HepG2 (cell line): ENCODE measurements at regions not wholly inside any gene's neighbourhood (a gene's known extent, or its start where the extent isn't known, plus 50 kb on each side); places are given as distances from the start of the nearest gene placed in this dataset.

ENCODE experiments used
- ATAC-seq: fragments of 200-7000 bp; cut with Tn5 transposase; 3 replicates; pipeline ENCODE4 v1.9.1; 2020; ENCODE audit warnings: mild to moderate bottlenecking, moderate library complexity
- BruUV-seq: library from RNA; stranded (reverse); fragments of 400-500 nt; replicated peaks from 2 replicates; lab custom pipeline; 2021; lab: Mats Ljungman, UMichigan
- CTCF ChIA-PET: fragments of 300-600 bp; formaldehyde crosslinking; extraction: SDS; loops from one replicate; lab custom pipeline; 2021; ENCODE audit warnings: low total read pairs, inconsistent platforms, low intra/inter-chr PET ratio; lab: Yijun Ruan, JAX
- POLR2A ChIA-PET: fragments of 350-600 bp; sonication (Branson Sonifier 250); formaldehyde crosslinking; loops from one replicate; lab custom pipeline; 2020; ENCODE audit warnings: antibody characterized with exemption, inconsistent platforms; lab: Yijun Ruan, JAX
- DNase-seq: peaks from one replicate; pipeline ENCODE4 v3.0.0-alpha.2; 2015; ENCODE audit warnings: low spot score
- FAIRE-seq: peaks from 3 replicates; lab custom pipeline; 2011; peaks lifted over from hg19 to GRCh38; lab: Jason Lieb, UNC
- H2AFZ ChIP-seq: one replicate; pipeline ENCODE4 v1.6.1; 2011; ENCODE audit warnings: low read length, inconsistent platforms
- H3K27ac ChIP-seq: fragments of 300-600 bp; 3 replicates; pipeline ENCODE4 v1.8.0; 2011; ENCODE audit warnings: mixed run types, mild to moderate bottlenecking, mixed read lengths, low read length, inconsistent platforms; ENCODE audit not compliant: insufficient read depth; ENCODE audit errors: extremely low read length
- H3K27me3 ChIP-seq, 2 experiments: fragments of 200-600 bp in 1 of 2; 2 replicates in 1 of 2; 3 replicates in 1 of 2; pipeline versions ENCODE4 v1.6.0 to v1.8.0; 2011; ENCODE audit warnings: low read length in 2 of 2, mild to moderate bottlenecking in 2 of 2, moderate library complexity in 2 of 2, inconsistent platforms in 1 of 2; ENCODE audit not compliant: insufficient read depth in 2 of 2, control insufficient read depth in 1 of 2
- H3K36me3 ChIP-seq, 2 experiments: fragments of 200-600 bp in 1 of 2; replicated peaks in 1 of 2; 2 replicates in 1 of 2; 3 replicates in 1 of 2; pipeline versions ENCODE4 v1.5.1 to v1.8.0; 2011; ENCODE audit warnings: low read length in 2 of 2, inconsistent platforms in 1 of 2; ENCODE audit not compliant: insufficient read depth in 2 of 2, control insufficient read depth in 1 of 2
- H3K4me1 ChIP-seq: 2 replicates; pipeline ENCODE4 v1.5.1; 2012; ENCODE audit warnings: low read length, inconsistent platforms; ENCODE audit not compliant: insufficient read depth
- H3K4me2 ChIP-seq: 2 replicates; pipeline ENCODE4 v1.6.0; 2011; ENCODE audit warnings: low read depth, low read length, inconsistent platforms
- H3K4me3 ChIP-seq, 3 experiments: fragments of 200-600 bp in 1 of 3; sonication (generic), shearing (Covaris generic) in 1 of 3; replicated peaks in 1 of 3; 2 replicates each; pipeline ENCODE4 v1.5.1; 2011 to 2016; ENCODE audit warnings: low read length in 3 of 3, inconsistent platforms in 2 of 3, low read depth in 2 of 3, mild to moderate bottlenecking in 2 of 3, control low read depth in 1 of 3, mixed read lengths in 1 of 3; ENCODE audit not compliant: insufficient read depth in 1 of 3
- H3K79me2 ChIP-seq: one replicate; pipeline ENCODE4 v1.6.1; 2011; ENCODE audit warnings: low read length, inconsistent platforms; ENCODE audit not compliant: insufficient read depth
- H3K9ac ChIP-seq: 2 replicates; pipeline ENCODE4 v1.6.0; 2011; ENCODE audit warnings: mild to moderate bottlenecking, low read depth, low read length, inconsistent platforms; ENCODE audit not compliant: insufficient read depth
- H3K9me3 ChIP-seq: 2 replicates; pipeline ENCODE4 v1.5.1; 2012; ENCODE audit warnings: mild to moderate bottlenecking, low read length
- H4K20me1 ChIP-seq: 2 replicates; pipeline ENCODE4 v1.6.0; 2011; ENCODE audit warnings: inconsistent platforms, mild to moderate bottlenecking, low read length, moderate library complexity; ENCODE audit not compliant: insufficient read depth
- ARNT ChIP-seq: fragments of 450-650 bp; IDR thresholded peaks from 2 replicates; pipeline ENCODE4 v1.6.1; 2017
- ARNT2 ChIP-seq: sonication (generic); formaldehyde crosslinking; IDR thresholded peaks from 2 replicates; pipeline ENCODE4 v1.8.0; 2022; ENCODE audit warnings: mild to moderate bottlenecking, low read depth, missing genetic modification reagents, moderate library complexity
- CBX2 ChIP-seq, 2 experiments: fragments of 200-600 bp in 1 of 2; sonication (generic); formaldehyde crosslinking in 1 of 2; IDR thresholded peaks; 2 replicates each; pipeline versions ENCODE4 v1.7.0 to v1.8.1; 2018 to 2022; ENCODE audit warnings: low read depth in 2 of 2, low read length in 1 of 2, mild to moderate bottlenecking in 1 of 2, missing genetic modification reagents in 1 of 2
- GATAD2A ChIP-seq: IDR thresholded peaks from 2 replicates; pipeline ENCODE4 v1.6.1; 2016
- MTF2 ChIP-seq: sonication (generic); formaldehyde crosslinking; IDR thresholded peaks from 2 replicates; pipeline ENCODE4 v1.5.0; 2020; ENCODE audit warnings: missing genetic modification reagents, borderline replicate concordance
- NFE2 ChIP-seq: sonication (generic); formaldehyde crosslinking; IDR thresholded peaks from 2 replicates; pipeline ENCODE4 v1.4.0; 2020; ENCODE audit warnings: missing genetic modification reagents
- NFE2L2 ChIP-seq: fragments of 150-350 bp; IDR thresholded peaks from 2 replicates; pipeline ENCODE4 v1.6.1; 2014; ENCODE audit warnings: low read length
- ZNF143 ChIP-seq: sonication (generic); formaldehyde crosslinking; IDR thresholded peaks from 2 replicates; pipeline ENCODE4 v1.4.0; 2020; ENCODE audit warnings: missing genetic modification reagents
- ZNF34 ChIP-seq: sonication (generic); formaldehyde crosslinking; IDR thresholded peaks from 2 replicates; pipeline ENCODE4 v1.4.0; 2020; ENCODE audit warnings: mild to moderate bottlenecking, missing genetic modification reagents, borderline replicate concordance
- ZNF713 ChIP-seq: sonication (generic); formaldehyde crosslinking; IDR thresholded peaks from 2 replicates; pipeline ENCODE4 v1.4.0; 2020; ENCODE audit warnings: mild to moderate bottlenecking, missing genetic modification reagents
- WGBS: methylation state at CpG from one replicate; pipeline ENCODE4 v1.1.6; 2017; ENCODE audit warnings: low lambda C conversion rate; 5-methylcytosine and 5-hydroxymethylcytosine counted together
- in situ Hi-C: cut with HindIII; loops from 2 replicates; pipeline ENCODE4 v1.10.0; 2017; ENCODE audit warnings: low pct_unique_long_range_greater_than_20kb; ENCODE audit not compliant: extremely low pct_ligation_motif_present
- intact Hi-C: fragments of 100-400 bp; cut with micrococcal nuclease; formaldehyde crosslinking; loops from one replicate; pipeline ENCODE4 v1.10.0; 2022; ENCODE audit not compliant: unreplicated experiment
- TF ChIP-seq, protein P1 (sequence below): sonication (generic); formaldehyde crosslinking; IDR thresholded peaks from 2 replicates; pipeline ENCODE4 v1.4.0; 2020; ENCODE audit warnings: missing genetic modification reagents, borderline replicate concordance

- DNase-seq = no peak
- Histone ChIP-seq H3K4me3 (no peak overlapping the region), H3K4me2 (no peak overlapping the region), H3K27me3 (no peaks in the 10 kb centered on the region), H3K9me3 (peaks cover 76% of the 10 kb centered on the region), H3K27ac (no peak overlapping the region), H3K36me3 (no peaks in the 10 kb centered on the region), H3K4me1 (no peaks in the 10 kb centered on the region), H2AFZ (no peak overlapping the region), H3K9ac (no peak overlapping the region), H3K79me2 (no peaks in the 10 kb centered on the region), H4K20me1 (no peaks in the 10 kb centered on the region)
- CTCF ChIA-PET = no interaction called here
- FAIRE-seq = no peak
- BruUV-seq = no TSS peak
- intact Hi-C loops = no loop called here
- TF ChIP-seq MTF2 (CRISPR knock-in tag) = no peak
- no peak for TF ChIP-seq CBX2 (IDR thresholded peaks at IDR 0.05; ENCODE audit: low read depth, low read length)
- TF ChIP-seq CBX2 (CRISPR knock-in tag; IDR thresholded peaks at IDR 0.05; ENCODE audit: low read depth) = no peak
- no peak for TF ChIP-seq GATAD2A (CRISPR knock-in tag)
- POLR2A ChIA-PET = no interaction called here
- ATAC-seq = no peak
- in situ Hi-C loops = no loop called here
Observed at GRCh38 chr11:91967026-91967690, 257.5 kb upstream of the FAT3 start.

- no peaks in the 10 kb centered on the region for H3K27me3 ChIP-seq
- WGBS = 0% methylated on average over 1 of the region's 1 CpG
- H2AFZ ChIP-seq = no peak overlapping the region
- no peaks in the 10 kb centered on the region for H4K20me1 ChIP-seq
- no peak overlapping the region for H3K4me2 ChIP-seq
- no peak overlapping the region for H3K9ac ChIP-seq
- peaks cover 76% of the 10 kb centered on the region for H3K9me3 ChIP-seq
- DNase-seq (no peak), FAIRE-seq (no peak), ATAC-seq (no peak)
- no peaks in the 10 kb centered on the region for H3K4me1 ChIP-seq
- POLR2A ChIA-PET = no interaction called here
- no peaks in the 10 kb centered on the region for H3K36me3 ChIP-seq
- in situ Hi-C loops = no loop called here
- TF ChIP-seq ZNF34 (CRISPR knock-in tag) = no peak
- TF ChIP-seq NFE2 (CRISPR knock-in tag) = no peak
- TF ChIP-seq ARNT = no peak
- no peak for TF ChIP-seq ZNF713 (CRISPR knock-in tag)
- no peak for TF ChIP-seq ARNT2 (CRISPR knock-in tag)
- no peak for TF ChIP-seq ZNF143 (CRISPR knock-in tag)
- TF ChIP-seq NFE2L2 = no peak
- TF ChIP-seq, protein P1, sequence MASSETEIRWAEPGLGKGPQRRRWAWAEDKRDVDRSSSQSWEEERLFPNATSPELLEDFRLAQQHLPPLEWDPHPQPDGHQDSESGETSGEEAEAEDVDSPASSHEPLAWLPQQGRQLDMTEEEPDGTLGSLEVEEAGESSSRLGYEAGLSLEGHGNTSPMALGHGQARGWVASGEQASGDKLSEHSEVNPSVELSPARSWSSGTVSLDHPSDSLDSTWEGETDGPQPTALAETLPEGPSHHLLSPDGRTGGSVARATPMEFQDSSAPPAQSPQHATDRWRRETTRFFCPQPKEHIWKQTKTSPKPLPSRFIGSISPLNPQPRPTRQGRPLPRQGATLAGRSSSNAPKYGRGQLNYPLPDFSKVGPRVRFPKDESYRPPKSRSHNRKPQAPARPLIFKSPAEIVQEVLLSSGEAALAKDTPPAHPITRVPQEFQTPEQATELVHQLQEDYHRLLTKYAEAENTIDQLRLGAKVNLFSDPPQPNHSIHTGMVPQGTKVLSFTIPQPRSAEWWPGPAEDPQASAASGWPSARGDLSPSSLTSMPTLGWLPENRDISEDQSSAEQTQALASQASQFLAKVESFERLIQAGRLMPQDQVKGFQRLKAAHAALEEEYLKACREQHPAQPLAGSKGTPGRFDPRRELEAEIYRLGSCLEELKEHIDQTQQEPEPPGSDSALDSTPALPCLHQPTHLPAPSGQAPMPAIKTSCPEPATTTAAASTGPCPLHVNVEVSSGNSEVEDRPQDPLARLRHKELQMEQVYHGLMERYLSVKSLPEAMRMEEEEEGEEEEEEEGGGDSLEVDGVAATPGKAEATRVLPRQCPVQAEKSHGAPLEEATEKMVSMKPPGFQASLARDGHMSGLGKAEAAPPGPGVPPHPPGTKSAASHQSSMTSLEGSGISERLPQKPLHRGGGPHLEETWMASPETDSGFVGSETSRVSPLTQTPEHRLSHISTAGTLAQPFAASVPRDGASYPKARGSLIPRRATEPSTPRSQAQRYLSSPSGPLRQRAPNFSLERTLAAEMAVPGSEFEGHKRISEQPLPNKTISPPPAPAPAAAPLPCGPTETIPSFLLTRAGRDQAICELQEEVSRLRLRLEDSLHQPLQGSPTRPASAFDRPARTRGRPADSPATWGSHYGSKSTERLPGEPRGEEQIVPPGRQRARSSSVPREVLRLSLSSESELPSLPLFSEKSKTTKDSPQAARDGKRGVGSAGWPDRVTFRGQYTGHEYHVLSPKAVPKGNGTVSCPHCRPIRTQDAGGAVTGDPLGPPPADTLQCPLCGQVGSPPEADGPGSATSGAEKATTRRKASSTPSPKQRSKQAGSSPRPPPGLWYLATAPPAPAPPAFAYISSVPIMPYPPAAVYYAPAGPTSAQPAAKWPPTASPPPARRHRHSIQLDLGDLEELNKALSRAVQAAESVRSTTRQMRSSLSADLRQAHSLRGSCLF (CRISPR knock-in tag) = no peak
- BruUV-seq = no TSS peak
- no peaks in the 10 kb centered on the region for H3K79me2 ChIP-seq
- intact Hi-C loops = no loop called here
- no peak overlapping the region for H3K4me3 ChIP-seq
- no peak overlapping the region for H3K27ac ChIP-seq
- CTCF ChIA-PET = no interaction called here
Observed at GRCh38 chr11:91966368-91966767, 258.2 kb upstream of the FAT3 start.
